Neutrophil (primary cell): ENCODE measurements at regions not wholly inside any gene's neighbourhood (a gene's known extent, or its start where the extent isn't known, plus 50 kb on each side); places are given as distances from the start of the nearest gene placed in this dataset.
"Not testable (repeated sequence)": the region's sequence is repeated elsewhere in the genome, so short reads cannot be mapped to it uniquely, and the experiment has no call there.

Experiments used
- H3K27ac ChIP-seq: fragments of 200-600 bp; sonication (generic); 2 replicates; pipeline ENCODE4 v1.5.1; 2016; ENCODE audit warnings: mild to moderate bottlenecking, moderate library complexity
- H3K27me3 ChIP-seq: fragments of 200-600 bp; sonication (generic); 2 replicates; pipeline ENCODE4 v1.6.0; 2016; ENCODE audit warnings: mild to moderate bottlenecking
- H3K36me3 ChIP-seq: fragments of 200-600 bp; sonication (generic); 2 replicates; pipeline ENCODE4 v1.5.1; 2017
- H3K4me1 ChIP-seq, 2 experiments: fragments of 200-600 bp in 1 of 2; sonication (generic) in 1 of 2; 1 replicate in 1 of 2; 2 replicates in 1 of 2; pipeline versions ENCODE4 v1.5.1 to v1.6.1; 2013 to 2016; ENCODE audit warnings: low read depth in 1 of 2, low read length in 1 of 2, mild to moderate bottlenecking in 1 of 2, moderate library complexity in 1 of 2; ENCODE audit not compliant: control insufficient read depth in 1 of 2, insufficient read depth in 1 of 2
- H3K4me3 ChIP-seq, 2 experiments: fragments of 200-600 bp in 1 of 2; sonication (generic) in 1 of 2; 1 replicate in 1 of 2; 2 replicates in 1 of 2; pipeline ENCODE4 v1.5.1; 2013 to 2016; ENCODE audit warnings: low read depth in 1 of 2, low read length in 1 of 2, mild to moderate bottlenecking in 1 of 2, moderate library complexity in 1 of 2
- H3K9me3 ChIP-seq: fragments of 200-600 bp; sonication (generic); 2 replicates; pipeline ENCODE4 v1.5.1; 2016
- CTCF ChIP-seq: fragments of 200-600 bp; sonication (generic); IDR thresholded peaks from 2 replicates; pipeline ENCODE4 v1.5.1; 2016; ENCODE audit warnings: antibody characterized with exemption

- no peak for TF ChIP-seq CTCF
- no peak overlapping the region for H3K4me3 ChIP-seq
Observed at GRCh38 chr1:55768327-55768952, 553.3 kb upstream of the USP24 start.

GRCh38 chr1:55767171-55767570 lies 552.0 kb upstream of the USP24 start:
- no peak for TF ChIP-seq CTCF
- H3K27ac ChIP-seq, result no peak overlapping the region

More at GRCh38 chr1:55768327-55768952, 553.3 kb upstream of the USP24 start:
- Histone ChIP-seq H3K9me3 (no peaks in the 10 kb centered on the region), H3K4me1 (no peaks in the 10 kb centered on the region), H3K36me3 (no peaks in the 10 kb centered on the region), H3K27me3 (no peaks in the 10 kb centered on the region), H3K27ac (no peak overlapping the region)

GRCh38 chr1:55765505-55765904 lies 550.3 kb upstream of the USP24 start:
- not testable (repeated sequence) for H3K4me1 ChIP-seq, H3K27me3 ChIP-seq, H3K9me3 ChIP-seq, H3K4me3 ChIP-seq, H3K36me3 ChIP-seq, H3K27ac ChIP-seq

More at GRCh38 chr1:55767171-55767570, 552.0 kb upstream of the USP24 start:
- Histone ChIP-seq H3K4me1 (no peaks in the 10 kb centered on the region), H3K27me3 (no peaks in the 10 kb centered on the region), H3K9me3 (no peaks in the 10 kb centered on the region), H3K4me3 (no peak overlapping the region), H3K36me3 (no peaks in the 10 kb centered on the region)

GRCh38 chr1:55751776-55752175 lies 536.6 kb upstream of the USP24 start:
- H3K4me3 ChIP-seq, result no peak overlapping the region
- no peaks in the 10 kb centered on the region for H3K9me3 ChIP-seq
- H3K4me1 ChIP-seq, result no peaks in the 10 kb centered on the region
- H3K27ac ChIP-seq, result no peak overlapping the region
- no peaks in the 10 kb centered on the region for H3K27me3 ChIP-seq
- no peaks in the 10 kb centered on the region for H3K36me3 ChIP-seq
- TF ChIP-seq CTCF, result no peak

GRCh38 chr1:55750628-55750995 lies 535.4 kb upstream of the USP24 start:
- no peaks in the 10 kb centered on the region for H3K27me3 ChIP-seq
- H3K27ac ChIP-seq, result no peak overlapping the region
- TF ChIP-seq CTCF, result no peak
- no peaks in the 10 kb centered on the region for H3K9me3 ChIP-seq
- H3K36me3 ChIP-seq, result no peaks in the 10 kb centered on the region
- no peak overlapping the region for H3K4me3 ChIP-seq
- no peaks in the 10 kb centered on the region for H3K4me1 ChIP-seq

GRCh38 chr1:55749975-55750627 lies 534.9 kb upstream of the USP24 start:
- no peaks in the 10 kb centered on the region for H3K4me1 ChIP-seq
- no peak overlapping the region for H3K4me3 ChIP-seq
- no peak for TF ChIP-seq CTCF
- H3K36me3 ChIP-seq, result no peaks in the 10 kb centered on the region
- H3K27me3 ChIP-seq, result no peaks in the 10 kb centered on the region
- no peaks in the 10 kb centered on the region for H3K9me3 ChIP-seq
- no peak overlapping the region for H3K27ac ChIP-seq
